CD14-positive monocyte (primary cell): ENCODE measurements at regions not wholly inside any gene's neighbourhood (a gene's known extent, or its start where the extent isn't known, plus 50 kb on each side); places are given as distances from the start of the nearest gene placed in this dataset.

Experiments used
- DNase-seq, 3 donors: peaks; one replicate each; pipeline ENCODE4 v3.0.0-alpha.2; 2011 to 2022
- H2AFZ ChIP-seq: 2 replicates; pipeline ENCODE4 v1.6.0; 2012; ENCODE audit warnings: mild to moderate bottlenecking, low read depth, low read length, inconsistent platforms; ENCODE audit not compliant: insufficient read depth, poor library complexity, severe bottlenecking
- H3K27ac ChIP-seq, 2 donors: 1 replicate in 1 of 2; 2 replicates in 1 of 2; pipeline ENCODE4 v1.5.1; 2012 to 2013; ENCODE audit warnings: low read length in 2 of 2, control low read depth in 1 of 2, inconsistent platforms in 1 of 2, low read depth in 1 of 2, mild to moderate bottlenecking in 1 of 2
- H3K27me3 ChIP-seq, 2 donors: one replicate each; pipeline versions ENCODE4 v1.6.0 to v1.6.1; 2011 to 2013; ENCODE audit warnings: low read length in 2 of 2; ENCODE audit not compliant: control insufficient read depth in 2 of 2, insufficient read depth in 2 of 2
- H3K36me3 ChIP-seq, 2 donors: replicated peaks in 1 of 2; 1 replicate in 1 of 2; 2 replicates in 1 of 2; pipeline versions ENCODE4 v1.5.1 to v1.6.1; 2012 to 2013; ENCODE audit warnings: low read length in 2 of 2, control low read depth in 1 of 2, inconsistent platforms in 1 of 2, mild to moderate bottlenecking in 1 of 2; ENCODE audit not compliant: insufficient read depth in 2 of 2, control insufficient read depth in 1 of 2
- H3K4me1 ChIP-seq, 2 donors: 1 replicate in 1 of 2; 2 replicates in 1 of 2; pipeline versions ENCODE4 v1.5.1 to v1.6.1; 2012 to 2013; ENCODE audit warnings: low read length in 2 of 2, control low read depth in 1 of 2, inconsistent platforms in 1 of 2, mild to moderate bottlenecking in 1 of 2, moderate library complexity in 1 of 2; ENCODE audit not compliant: insufficient read depth in 2 of 2, control insufficient read depth in 1 of 2
- H3K4me2 ChIP-seq: replicated peaks from 2 replicates; pipeline ENCODE3; 2012; ENCODE audit warnings: low read length, moderate library complexity, mild to moderate bottlenecking; ENCODE audit not compliant: poor library complexity, severe bottlenecking; ENCODE audit errors: extremely low read depth
- H3K4me3 ChIP-seq, 3 experiments: fragments of 200-600 bp in 1 of 3; sonication (generic) in 1 of 3; replicated peaks in 1 of 3; 1 replicate in 2 of 3; 2 replicates in 1 of 3; pipeline ENCODE4 v1.5.1; 2011 to 2013; ENCODE audit warnings: low read length in 3 of 3, mild to moderate bottlenecking in 3 of 3, control low read depth in 2 of 3, low read depth in 2 of 3, inconsistent platforms in 1 of 3, moderate library complexity in 1 of 3
- H3K79me2 ChIP-seq: 2 replicates; pipeline ENCODE4 v1.6.0; 2012; ENCODE audit warnings: mild to moderate bottlenecking, control low read depth, inconsistent platforms, low read length, moderate library complexity; ENCODE audit not compliant: insufficient read depth
- H3K9ac ChIP-seq: 2 replicates; pipeline ENCODE4 v1.6.0; 2017; ENCODE audit warnings: low read length, mild to moderate bottlenecking; ENCODE audit not compliant: insufficient read depth, poor library complexity, severe bottlenecking
- H3K9me3 ChIP-seq, 2 donors: replicated peaks in 1 of 2; 1 replicate in 1 of 2; 2 replicates in 1 of 2; pipeline versions ENCODE4 v1.5.1 to v1.6.1; 2012 to 2013; ENCODE audit warnings: low read length in 2 of 2, control low read depth in 1 of 2; ENCODE audit not compliant: control insufficient read depth in 1 of 2, insufficient read depth in 1 of 2
- H4K20me1 ChIP-seq: 2 replicates; pipeline ENCODE4 v1.6.0; 2012; ENCODE audit warnings: mild to moderate bottlenecking, low read length, control low read depth, moderate library complexity; ENCODE audit not compliant: insufficient read depth
- H3K27ac Mint-ChIP-seq, 7 donors: one replicate each; pipeline ENCODE4 v1.8.0; 2020; ENCODE audit warnings: mild to moderate bottlenecking in 7 of 7, mixed read lengths in 7 of 7, moderate library complexity in 6 of 7, inconsistent platforms in 2 of 7
- H3K27me3 Mint-ChIP-seq, 3 donors: one replicate each; pipeline ENCODE4 v1.8.0; 2021 to 2022; ENCODE audit warnings: low read depth in 3 of 3, mild to moderate bottlenecking in 3 of 3, mixed read lengths in 3 of 3, moderate library complexity in 3 of 3, inconsistent platforms in 1 of 3
- H3K36me3 Mint-ChIP-seq, 2 donors: one replicate each; pipeline ENCODE4 v1.8.0; 2020; ENCODE audit warnings: mixed read lengths in 2 of 2, inconsistent platforms in 1 of 2, mild to moderate bottlenecking in 1 of 2
- H3K4me1 Mint-ChIP-seq: one replicate; pipeline ENCODE4 v1.8.0; 2020; ENCODE audit warnings: mild to moderate bottlenecking, mixed read lengths
- H3K4me3 Mint-ChIP-seq, 2 donors: one replicate each; pipeline ENCODE4 v1.8.0; 2020; ENCODE audit warnings: mild to moderate bottlenecking in 2 of 2, mixed read lengths in 2 of 2, moderate library complexity in 1 of 2
- H3K9me3 Mint-ChIP-seq, 7 donors: one replicate each; pipeline ENCODE4 v1.8.0; 2020 to 2022; ENCODE audit warnings: mixed read lengths in 7 of 7, mild to moderate bottlenecking in 6 of 7, moderate library complexity in 6 of 7, inconsistent platforms in 2 of 7
- CTCF ChIP-seq: fragments of 200-600 bp; IDR thresholded peaks from one replicate; pipeline ENCODE4 v1.8.0; 2022; ENCODE audit warnings: antibody characterized with exemption, mild to moderate bottlenecking
- WGBS: methylation state at CpG from one replicate; pipeline ENCODE4 v1.1.5; 2013; ENCODE audit warnings: missing lambda C conversion rate; ENCODE audit not compliant: insufficient coverage; 5-methylcytosine and 5-hydroxymethylcytosine counted together
- intact Hi-C, 2 donors: fragments of 100-400 bp; cut with micrococcal nuclease; formaldehyde crosslinking; loops; one replicate each; pipeline versions ENCODE4 v1.15.0 to v1.15.1; 2023

DNA sequence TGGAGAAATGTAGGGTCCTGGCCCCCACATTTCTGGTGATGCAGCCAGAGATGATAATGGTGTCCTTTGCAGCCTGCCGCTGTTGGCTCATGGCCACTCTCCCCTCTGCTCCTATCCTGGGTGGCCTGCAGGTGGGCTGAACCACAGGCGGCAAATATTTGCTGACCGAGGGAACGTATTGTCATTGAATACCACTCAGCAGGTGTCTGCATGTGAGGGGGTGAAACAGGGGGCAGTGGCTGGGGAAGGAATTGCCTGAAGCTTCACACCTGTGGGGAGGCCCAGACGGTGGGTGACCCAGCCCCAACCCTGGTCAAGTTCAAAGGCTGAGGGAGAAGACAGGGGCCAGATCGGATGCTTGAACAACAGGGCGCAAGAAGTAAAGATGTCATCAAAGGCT, 73.3 kb upstream of the WNT11 start:
- Histone ChIP-seq H3K4me3 (no peak overlapping the region), H3K9me3 (peaks cover 2 to 4% of the 10 kb centered on the region in 2 donors), H3K36me3 (no peaks in the 10 kb centered on the region), H3K27ac (no peak overlapping the region), H2AFZ (no peak overlapping the region), H3K27me3 (no peaks in the 10 kb centered on the region), H3K9ac (no peak overlapping the region), H3K4me2 (no peak overlapping the region), H3K4me1 (no peaks in the 10 kb centered on the region), H4K20me1 (no peaks in the 10 kb centered on the region), H3K79me2 (no peaks in the 10 kb centered on the region)
- no peaks in the 10 kb centered on the region for H3K4me1 Mint-ChIP-seq
- H3K27me3 Mint-ChIP-seq: peaks cover 1 to 7% (median 2%) of the 10 kb centered on the region in 3 donors
- no peak for TF ChIP-seq CTCF
- no peaks in the 10 kb centered on the region for H3K36me3 Mint-ChIP-seq
- no peak for DNase-seq
- H3K4me3 Mint-ChIP-seq: no peak overlapping the region
- peaks cover 0 to 6% (median 3%) of the 10 kb centered on the region in 7 donors for H3K9me3 Mint-ChIP-seq
- intact Hi-C loops: no loop called here
- WGBS: 94% methylated on average over 6 of the region's 7 CpGs
- no peak overlapping the region for H3K27ac Mint-ChIP-seq

DNA sequence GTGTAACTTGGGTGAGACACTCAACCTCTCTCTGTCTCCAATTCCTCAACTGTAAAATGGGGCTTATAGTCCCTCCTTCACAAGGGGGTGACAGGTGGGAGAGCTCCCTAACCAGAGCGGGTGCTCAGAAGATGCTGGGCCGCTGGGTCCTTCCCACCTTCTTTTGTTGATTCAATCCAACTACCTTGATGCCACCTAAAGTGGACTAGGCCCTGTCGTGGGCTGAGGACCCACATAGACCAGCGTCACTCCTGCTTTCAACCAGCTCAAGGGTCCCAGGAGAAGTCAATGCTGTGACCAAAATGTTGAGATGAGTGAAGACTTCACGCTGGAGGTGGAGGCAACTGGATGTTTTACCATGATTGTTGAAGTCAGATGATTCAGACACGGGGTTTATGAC, 72.7 kb upstream of the WNT11 start:
- no peaks in the 10 kb centered on the region for H3K4me1 Mint-ChIP-seq
- Histone ChIP-seq H4K20me1 (no peaks in the 10 kb centered on the region), H3K36me3 (no peaks in the 10 kb centered on the region), H3K9me3 (peaks cover 7 to 10% of the 10 kb centered on the region in 2 donors), H3K27ac (no peak overlapping the region), H3K9ac (no peak overlapping the region), H3K4me2 (no peak overlapping the region), H3K4me3 (no peak overlapping the region), H3K4me1 (no peaks in the 10 kb centered on the region), H3K27me3 (no peaks in the 10 kb centered on the region), H3K79me2 (no peaks in the 10 kb centered on the region), H2AFZ (no peak overlapping the region)
- H3K27me3 Mint-ChIP-seq: peaks cover 1 to 8% (median 2%) of the 10 kb centered on the region in 3 donors
- peaks cover 5 to 13% (median 9%) of the 10 kb centered on the region in 7 donors for H3K9me3 Mint-ChIP-seq
- no peak for TF ChIP-seq CTCF
- no peak overlapping the region for H3K27ac Mint-ChIP-seq
- DNase-seq: no peak
- no peak overlapping the region for H3K4me3 Mint-ChIP-seq
- intact Hi-C loops: no loop called here
- H3K36me3 Mint-ChIP-seq: no peaks in the 10 kb centered on the region
- WGBS: 100% methylated on average over 3 of the region's 6 CpGs
